ENCODE measurements at regions not wholly inside any gene's neighbourhood (a gene's known extent, or its start where the extent isn't known, plus 50 kb on each side); places are given as distances from the start of the nearest gene placed in this dataset.

DNA sequence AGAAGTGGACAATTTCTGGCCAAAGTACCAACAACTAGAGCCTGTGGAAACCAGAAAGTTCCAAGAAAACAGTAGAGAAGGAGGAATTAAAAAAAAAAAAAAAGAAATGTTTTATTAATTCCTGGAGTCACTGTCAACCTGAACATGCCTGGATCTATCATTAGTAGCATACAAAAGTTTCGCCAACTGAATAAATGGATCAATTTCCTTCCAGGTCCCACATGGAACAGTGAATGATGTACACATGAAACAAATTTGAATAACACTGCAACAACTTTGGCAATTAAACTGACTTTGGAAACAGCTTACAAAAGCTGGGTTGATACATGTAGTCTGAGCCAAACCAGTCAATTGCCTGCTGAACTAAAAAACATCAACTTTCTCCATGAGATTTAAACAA, 90.0 kb upstream of the HMGCLL1 start:
- TF ChIP-seq, protein P1, sequence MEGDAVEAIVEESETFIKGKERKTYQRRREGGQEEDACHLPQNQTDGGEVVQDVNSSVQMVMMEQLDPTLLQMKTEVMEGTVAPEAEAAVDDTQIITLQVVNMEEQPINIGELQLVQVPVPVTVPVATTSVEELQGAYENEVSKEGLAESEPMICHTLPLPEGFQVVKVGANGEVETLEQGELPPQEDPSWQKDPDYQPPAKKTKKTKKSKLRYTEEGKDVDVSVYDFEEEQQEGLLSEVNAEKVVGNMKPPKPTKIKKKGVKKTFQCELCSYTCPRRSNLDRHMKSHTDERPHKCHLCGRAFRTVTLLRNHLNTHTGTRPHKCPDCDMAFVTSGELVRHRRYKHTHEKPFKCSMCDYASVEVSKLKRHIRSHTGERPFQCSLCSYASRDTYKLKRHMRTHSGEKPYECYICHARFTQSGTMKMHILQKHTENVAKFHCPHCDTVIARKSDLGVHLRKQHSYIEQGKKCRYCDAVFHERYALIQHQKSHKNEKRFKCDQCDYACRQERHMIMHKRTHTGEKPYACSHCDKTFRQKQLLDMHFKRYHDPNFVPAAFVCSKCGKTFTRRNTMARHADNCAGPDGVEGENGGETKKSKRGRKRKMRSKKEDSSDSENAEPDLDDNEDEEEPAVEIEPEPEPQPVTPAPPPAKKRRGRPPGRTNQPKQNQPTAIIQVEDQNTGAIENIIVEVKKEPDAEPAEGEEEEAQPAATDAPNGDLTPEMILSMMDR (IDR thresholded peaks at IDR 0.05; ENCODE audit: insufficient read depth, low read depth, low read length): no peak
- Histone ChIP-seq H3K4me3 (ENCODE audit: low read depth, low read length) (no peak overlapping the region), H3K36me3 (ENCODE audit: control insufficient read depth, insufficient read depth, low read length) (no peaks in the 10 kb centered on the region), H3K27me3 (ENCODE audit: control insufficient read depth, insufficient read depth, low read length) (no peaks in the 10 kb centered on the region; the same call in 1 of the 2 replicates)
- no peak for DNase-seq (ENCODE audit: low read depth)
- ChIA-PET POLR2A (no interaction called here), CTCF (no interaction called here)

DNA sequence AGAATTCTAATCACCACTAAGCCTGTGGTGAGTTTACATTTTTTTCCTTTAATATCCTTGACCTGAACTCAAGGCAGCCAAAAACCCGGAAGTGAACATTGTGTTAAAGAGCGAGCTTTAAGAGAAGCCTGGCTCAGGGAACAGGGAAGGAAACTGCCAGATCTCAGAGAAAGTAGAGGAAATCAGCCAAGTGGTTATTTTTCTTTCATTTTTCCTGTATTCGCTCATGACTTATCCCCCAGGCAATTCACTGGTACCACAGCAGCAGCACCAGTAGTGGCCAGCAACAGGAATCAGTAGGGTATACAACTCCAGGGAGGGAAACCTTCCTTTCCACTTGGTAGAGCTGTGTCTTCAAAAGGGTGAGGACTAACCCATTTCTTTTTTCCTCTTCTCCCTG, 89.6 kb upstream of the HMGCLL1 start:
- Histone ChIP-seq H3K27me3 (ENCODE audit: control insufficient read depth, insufficient read depth, low read length) (no peaks in the 10 kb centered on the region; the same call in 1 of the 2 replicates), H3K36me3 (ENCODE audit: control insufficient read depth, insufficient read depth, low read length) (no peaks in the 10 kb centered on the region), H3K4me3 (ENCODE audit: low read depth, low read length) (no peak overlapping the region)
- no peak for DNase-seq (ENCODE audit: low read depth)
- POLR2A ChIA-PET: no interaction called here
- TF ChIP-seq, protein P1 (IDR thresholded peaks at IDR 0.05; ENCODE audit: insufficient read depth, low read depth, low read length): no peak
- CTCF ChIA-PET: no interaction called here

DNA sequence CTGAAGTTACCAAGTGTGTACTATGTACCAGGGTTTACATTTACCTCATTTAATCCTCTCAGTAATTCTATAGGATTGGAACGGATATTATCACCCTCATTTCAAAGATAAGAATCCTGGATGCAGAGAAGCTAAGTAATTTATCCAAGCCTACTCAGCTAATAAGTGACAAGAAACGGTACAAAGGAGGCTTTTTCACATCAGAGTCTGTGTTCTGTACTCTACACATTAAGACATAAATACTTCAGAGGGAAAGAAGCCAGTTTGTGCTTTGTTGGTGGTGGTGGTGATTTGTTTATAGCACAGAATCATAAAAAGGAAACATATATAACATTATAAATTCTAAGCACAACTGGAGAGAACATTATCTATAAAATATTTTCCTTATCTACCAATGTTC, 88.3 kb upstream of the HMGCLL1 start:
- no peaks in the 10 kb centered on the region for H3K36me3 ChIP-seq (ENCODE audit: control insufficient read depth, insufficient read depth, low read length)
- no peaks in the 10 kb centered on the region; the same call in 1 of the 2 replicates for H3K27me3 ChIP-seq (ENCODE audit: control insufficient read depth, insufficient read depth, low read length)
- ChIA-PET CTCF (interaction anchor here (1.2 kb wide), 1 partner anchor 36 kb away, joined by 3 read pairs; no protein-coding TSS in a partner anchor), POLR2A (no interaction called here)
- no peak for DNase-seq (ENCODE audit: low read depth)
- TF ChIP-seq, protein P1 (IDR thresholded peaks at IDR 0.05; ENCODE audit: insufficient read depth, low read depth, low read length): no peak
- no peak overlapping the region for H3K4me3 ChIP-seq (ENCODE audit: low read depth, low read length)

DNA sequence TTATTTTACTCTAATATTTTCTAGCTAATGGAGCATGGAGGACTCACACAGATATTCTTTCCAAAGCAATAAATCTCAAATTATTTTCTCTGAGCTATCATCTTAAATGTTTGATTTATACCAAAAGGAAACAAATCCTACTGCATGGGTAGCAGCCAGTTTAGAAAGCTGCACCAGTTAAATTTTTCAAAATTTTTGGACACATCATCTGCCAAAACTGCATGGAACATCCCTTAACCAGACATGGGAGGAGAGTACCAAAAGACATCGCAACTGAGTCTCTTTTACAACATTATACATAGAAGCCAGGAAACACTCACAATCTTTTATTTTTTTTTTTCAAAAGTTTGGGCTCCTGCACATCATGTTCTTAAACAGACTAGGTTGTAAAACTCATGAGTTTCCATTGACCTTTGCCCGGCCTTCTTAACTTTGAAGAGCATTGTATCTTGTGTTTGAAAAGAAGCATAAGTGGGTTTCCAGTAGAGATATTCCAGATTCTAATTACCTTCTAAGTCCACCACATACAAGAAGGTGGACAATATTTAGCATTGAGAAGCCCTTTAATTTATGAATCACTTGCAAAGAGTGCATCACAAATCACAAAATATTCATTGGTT, 87.7 kb upstream of the HMGCLL1 start:
- H3K27me3 ChIP-seq (ENCODE audit: control insufficient read depth, insufficient read depth, low read length): no peaks in the 10 kb centered on the region; the same call in 1 of the 2 replicates
- ChIA-PET CTCF (no interaction called here), POLR2A (no interaction called here)
- no peak overlapping the region for H3K4me3 ChIP-seq (ENCODE audit: low read depth, low read length)
- no peak for DNase-seq (ENCODE audit: low read depth)
- TF ChIP-seq, protein P1 (IDR thresholded peaks at IDR 0.05; ENCODE audit: insufficient read depth, low read depth, low read length): no peak
- H3K36me3 ChIP-seq (ENCODE audit: control insufficient read depth, insufficient read depth, low read length): no peaks in the 10 kb centered on the region

DNA sequence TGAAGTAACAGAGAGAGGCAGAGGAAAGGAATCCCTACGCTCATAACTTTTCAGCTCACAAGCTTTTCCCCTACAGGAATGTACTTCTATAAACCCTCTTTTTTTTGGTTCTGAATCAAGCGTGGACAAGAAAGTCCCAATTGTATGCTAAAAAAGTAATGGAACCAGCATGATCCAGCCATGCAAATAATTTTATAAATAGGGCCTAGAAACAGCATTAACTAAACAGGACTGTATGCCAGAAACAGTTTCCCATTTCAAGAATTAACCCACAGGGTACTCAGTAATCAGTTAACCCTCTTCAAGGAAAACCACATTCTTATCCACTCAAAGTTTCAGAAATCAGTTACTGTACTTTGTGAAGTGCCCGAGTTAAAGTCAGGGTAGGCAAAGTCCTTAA, 87.0 kb upstream of the HMGCLL1 start:
- Histone ChIP-seq H3K27me3 (ENCODE audit: control insufficient read depth, insufficient read depth, low read length) (no peaks in the 10 kb centered on the region; the same call in 1 of the 2 replicates), H3K4me3 (ENCODE audit: low read depth, low read length) (no peak overlapping the region), H3K36me3 (ENCODE audit: control insufficient read depth, insufficient read depth, low read length) (no peaks in the 10 kb centered on the region)
- DNase-seq (ENCODE audit: low read depth): no peak
- CTCF ChIA-PET: no interaction called here
- POLR2A ChIA-PET: no interaction called here
- TF ChIP-seq, protein P1 (IDR thresholded peaks at IDR 0.05; ENCODE audit: insufficient read depth, low read depth, low read length): no peak
